Lower lobe of right lung (tissue), 2 donors: ENCODE measurements at regions not wholly inside any gene's neighbourhood (a gene's known extent, or its start where the extent isn't known, plus 50 kb on each side); places are given as distances from the start of the nearest gene placed in this dataset.

Source experiments
- ATAC-seq, 2 donors: fragments of 200-7000 bp; cut with Tn5 transposase; one replicate each; pipeline ENCODE4 v1.9.1; 2020 to 2022; ENCODE audit warnings: mild to moderate bottlenecking in 2 of 2, moderate library complexity in 2 of 2
- DNase-seq: peaks from one replicate; pipeline ENCODE4 v3.0.0-alpha.2; 2020
- H3K27ac ChIP-seq: fragments of 200-600 bp; one replicate; pipeline ENCODE4 v1.8.0; 2022
- H3K27me3 ChIP-seq: fragments of 200-600 bp; one replicate; pipeline ENCODE4 v1.8.0; 2022; ENCODE audit warnings: low read depth
- H3K36me3 ChIP-seq: fragments of 200-600 bp; one replicate; pipeline ENCODE4 v1.8.0; 2022; ENCODE audit warnings: mild to moderate bottlenecking
- H3K4me1 ChIP-seq: fragments of 200-600 bp; one replicate; pipeline ENCODE4 v1.8.0; 2022
- H3K4me3 ChIP-seq: fragments of 200-600 bp; one replicate; pipeline ENCODE4 v1.8.0; 2022; ENCODE audit warnings: mild to moderate bottlenecking
- H3K9me3 ChIP-seq: fragments of 200-600 bp; one replicate; pipeline ENCODE4 v1.8.0; 2022
- CTCF ChIP-seq: fragments of 200-600 bp; IDR thresholded peaks from one replicate; pipeline ENCODE4 v1.8.0; 2022; ENCODE audit warnings: antibody characterized with exemption, mild to moderate bottlenecking
- intact Hi-C: fragments of 100-400 bp; cut with DNase I; formaldehyde crosslinking; loops from one replicate; pipeline ENCODE4 v1.11.0; 2022
- donor health status: DM: no; HTN: yes; CAD: no; lungs with severe emphysema.

- no peak overlapping the region for H3K4me3 ChIP-seq
- no peak for ATAC-seq
- DNase-seq, result no peak
- H3K4me1 ChIP-seq, result no peaks in the 10 kb centered on the region
- no peaks in the 10 kb centered on the region for H3K27me3 ChIP-seq
- intact Hi-C loops, result no loop called here
- H3K9me3 ChIP-seq, result no peaks in the 10 kb centered on the region
- TF ChIP-seq CTCF, result no peak
- H3K36me3 ChIP-seq, result no peaks in the 10 kb centered on the region
- no peak overlapping the region for H3K27ac ChIP-seq
These were observed 103.5 kb upstream of the KCNAB1 start for GRCh38 chr3:156016902-156017301.

- DNase-seq (no peak), ATAC-seq (no peak)
- Histone ChIP-seq H3K4me3 (no peak overlapping the region), H3K9me3 (no peaks in the 10 kb centered on the region), H3K27me3 (no peaks in the 10 kb centered on the region), H3K27ac (no peak overlapping the region), H3K4me1 (no peaks in the 10 kb centered on the region), H3K36me3 (no peaks in the 10 kb centered on the region)
- intact Hi-C loops, result no loop called here
- no peak for TF ChIP-seq CTCF
These were observed 102.9 kb upstream of the KCNAB1 start for GRCh38 chr3:156017352-156018030.

GRCh38 chr3:156024904-156025533 is 95.4 kb upstream of the KCNAB1 start:
- Histone ChIP-seq H3K27ac (no peak overlapping the region), H3K36me3 (no peaks in the 10 kb centered on the region), H3K9me3 (no peaks in the 10 kb centered on the region), H3K4me3 (no peak overlapping the region), H3K4me1 (no peaks in the 10 kb centered on the region), H3K27me3 (no peaks in the 10 kb centered on the region)
- TF ChIP-seq CTCF, result no peak
- ATAC-seq, result no peak
- DNase-seq, result no peak
- intact Hi-C loops, result no loop called here

- intact Hi-C loops, result no loop called here
- no peak overlapping the region for H3K4me3 ChIP-seq
- no peaks in the 10 kb centered on the region for H3K36me3 ChIP-seq
- DNase-seq, result no peak
- H3K9me3 ChIP-seq, result no peaks in the 10 kb centered on the region
- H3K27ac ChIP-seq, result no peak overlapping the region
- ATAC-seq, result no peak
- H3K4me1 ChIP-seq, result no peaks in the 10 kb centered on the region
- no peaks in the 10 kb centered on the region for H3K27me3 ChIP-seq
- TF ChIP-seq CTCF, result no peak
These were observed 91.2 kb upstream of the KCNAB1 start for GRCh38 chr3:156029208-156029607.

GRCh38 chr3:156030723-156031122 is 89.7 kb upstream of the KCNAB1 start:
- intact Hi-C loops, result no loop called here
- Histone ChIP-seq H3K27me3 (no peaks in the 10 kb centered on the region), H3K9me3 (no peaks in the 10 kb centered on the region), H3K4me1 (no peaks in the 10 kb centered on the region), H3K27ac (no peak overlapping the region), H3K36me3 (no peaks in the 10 kb centered on the region), H3K4me3 (no peak overlapping the region)
- no peak for TF ChIP-seq CTCF
- ATAC-seq (no peak), DNase-seq (no peak)
